Karpas-422 (cell line): ENCODE measurements at regions not wholly inside any gene's neighbourhood (a gene's known extent, or its start where the extent isn't known, plus 50 kb on each side); places are given as distances from the start of the nearest gene placed in this dataset.

Source experiments
- DNase-seq: peaks from one replicate; pipeline ENCODE4 v3.0.0-alpha.2; 2015
- H2AFZ ChIP-seq: fragments of 200-600 bp; sonication (generic); 2 replicates; pipeline ENCODE4 v1.6.1; 2014; ENCODE audit warnings: antibody characterized with exemption, low read length, mixed read lengths
- H3K27ac ChIP-seq: fragments of 200-600 bp; sonication (generic); 2 replicates; pipeline ENCODE4 v1.5.1; 2014; ENCODE audit warnings: mild to moderate bottlenecking, low read length, moderate library complexity
- H3K27me3 ChIP-seq: fragments of 200-600 bp; sonication (generic); 2 replicates; pipeline ENCODE4 v1.6.1; 2014; ENCODE audit warnings: low read length, mixed read lengths
- H3K36me3 ChIP-seq: fragments of 200-600 bp; sonication (generic); 2 replicates; pipeline ENCODE4 v1.6.1; 2014; ENCODE audit warnings: low read length, mixed read lengths; ENCODE audit not compliant: insufficient read depth
- H3K4me1 ChIP-seq: fragments of 200-600 bp; sonication (generic); 2 replicates; pipeline ENCODE4 v1.6.1; 2014; ENCODE audit warnings: mild to moderate bottlenecking, low read length, mixed read lengths
- H3K4me2 ChIP-seq: fragments of 200-600 bp; sonication (generic); 2 replicates; pipeline ENCODE4 v1.6.1; 2014; ENCODE audit warnings: low read length, low read depth, mild to moderate bottlenecking; ENCODE audit not compliant: poor library complexity, severe bottlenecking
- H3K4me3 ChIP-seq: fragments of 200-600 bp; sonication (generic); 2 replicates; pipeline ENCODE4 v1.5.1; 2014; ENCODE audit warnings: mild to moderate bottlenecking, antibody characterized with exemption, low read length, mixed read lengths
- H3K79me2 ChIP-seq: fragments of 200-600 bp; sonication (generic); 2 replicates; pipeline ENCODE4 v1.6.1; 2014; ENCODE audit warnings: mild to moderate bottlenecking, low read length, mixed read lengths
- H3K9ac ChIP-seq: fragments of 200-600 bp; sonication (generic); 2 replicates; pipeline ENCODE4 v1.6.0; 2014; ENCODE audit warnings: low read length
- H3K9me2 ChIP-seq: fragments of 200-600 bp; sonication (generic), shearing (Covaris generic); replicated peaks from 2 replicates; pipeline ENCODE4 v1.6.0; 2014; ENCODE audit warnings: mild to moderate bottlenecking, low read length, moderate library complexity; ENCODE audit not compliant: insufficient read depth
- H3K9me3 ChIP-seq: fragments of 300-700, 200-600 bp; sonication (generic); 2 replicates; pipeline ENCODE4 v1.6.1; 2014; ENCODE audit warnings: low read length, mixed read lengths
- H4K20me1 ChIP-seq: fragments of 200-600 bp; sonication (generic); 2 replicates; pipeline ENCODE4 v1.6.1; 2014; ENCODE audit warnings: mild to moderate bottlenecking, antibody characterized with exemption, low read length, low read depth; ENCODE audit not compliant: insufficient read depth

- Histone ChIP-seq H3K4me3 (no peak overlapping the region), H3K79me2 (no peaks in the 10 kb centered on the region), H4K20me1 (no peaks in the 10 kb centered on the region), H3K27me3 (no peaks in the 10 kb centered on the region), H3K27ac (no peak overlapping the region), H3K9ac (no peak overlapping the region), H3K4me1 (no peaks in the 10 kb centered on the region), H3K9me3 (no peaks in the 10 kb centered on the region), H3K4me2 (no peak overlapping the region), H2AFZ (no peak overlapping the region), H3K36me3 (no peaks in the 10 kb centered on the region), H3K9me2 (no peaks in the 10 kb centered on the region)
- DNase-seq = no peak
Measured at GRCh38 chr15:72856549-72857040, 73.0 kb upstream of the ADPGK start.

GRCh38 chr15:72855791-72856190 is 72.2 kb upstream of the ADPGK start:
- Histone ChIP-seq H3K27ac (no peak overlapping the region), H3K36me3 (no peaks in the 10 kb centered on the region), H3K4me1 (peaks cover 1% of the 10 kb centered on the region; the same call in 1 of the 2 replicates), H4K20me1 (no peaks in the 10 kb centered on the region), H3K9me3 (no peaks in the 10 kb centered on the region), H3K79me2 (no peaks in the 10 kb centered on the region), H3K9ac (no peak overlapping the region), H3K9me2 (no peaks in the 10 kb centered on the region), H3K4me3 (no peak overlapping the region), H3K27me3 (no peaks in the 10 kb centered on the region), H3K4me2 (no peak overlapping the region), H2AFZ (no peak overlapping the region)
- DNase-seq = no peak

GRCh38 chr15:72852273-72852672 is 68.7 kb upstream of the ADPGK start:
- Histone ChIP-seq H4K20me1 (no peaks in the 10 kb centered on the region), H3K36me3 (no peaks in the 10 kb centered on the region), H3K4me1 (peaks cover 11% of the 10 kb centered on the region; the same call in 1 of the 2 replicates), H3K4me3 (no peak overlapping the region), H3K27ac (no peak overlapping the region), H3K9me3 (no peaks in the 10 kb centered on the region), H2AFZ (no peak overlapping the region), H3K9ac (no peak overlapping the region), H3K79me2 (no peaks in the 10 kb centered on the region), H3K9me2 (no peaks in the 10 kb centered on the region), H3K27me3 (no peaks in the 10 kb centered on the region), H3K4me2 (no peak overlapping the region)
- no peak for DNase-seq

DNA sequence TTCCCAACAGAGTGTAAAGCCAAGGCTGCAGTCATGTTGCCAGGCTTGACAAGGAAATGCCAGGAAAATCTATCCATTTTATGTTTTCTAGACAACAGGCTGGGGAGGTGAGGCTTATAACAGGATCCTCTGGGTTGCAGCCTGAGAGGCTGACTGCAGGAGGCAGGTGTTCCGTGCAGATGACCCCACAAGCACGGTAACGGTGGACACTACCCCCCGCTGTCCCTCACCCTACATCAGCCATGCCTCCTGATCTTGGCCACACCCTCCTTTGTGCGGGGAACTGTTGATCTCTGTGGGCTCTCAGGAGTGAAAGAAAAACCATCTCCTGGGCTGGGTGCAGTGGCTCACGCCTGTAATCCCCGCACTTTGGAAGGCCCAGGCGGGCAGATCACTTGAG is 68.0 kb upstream of the ADPGK start:
- no peaks in the 10 kb centered on the region for H3K27me3 ChIP-seq
- H3K9ac ChIP-seq = no peak overlapping the region
- no peak overlapping the region for H3K4me3 ChIP-seq
- H3K9me2 ChIP-seq = no peaks in the 10 kb centered on the region
- H3K36me3 ChIP-seq = no peaks in the 10 kb centered on the region
- no peaks in the 10 kb centered on the region for H4K20me1 ChIP-seq
- no peak overlapping the region for H3K4me2 ChIP-seq
- no peak for DNase-seq
- no peaks in the 10 kb centered on the region for H3K79me2 ChIP-seq
- H3K4me1 ChIP-seq = peaks cover 12% of the 10 kb centered on the region
- no peak overlapping the region for H3K27ac ChIP-seq
- no peaks in the 10 kb centered on the region for H3K9me3 ChIP-seq
- no peak overlapping the region for H2AFZ ChIP-seq

DNA sequence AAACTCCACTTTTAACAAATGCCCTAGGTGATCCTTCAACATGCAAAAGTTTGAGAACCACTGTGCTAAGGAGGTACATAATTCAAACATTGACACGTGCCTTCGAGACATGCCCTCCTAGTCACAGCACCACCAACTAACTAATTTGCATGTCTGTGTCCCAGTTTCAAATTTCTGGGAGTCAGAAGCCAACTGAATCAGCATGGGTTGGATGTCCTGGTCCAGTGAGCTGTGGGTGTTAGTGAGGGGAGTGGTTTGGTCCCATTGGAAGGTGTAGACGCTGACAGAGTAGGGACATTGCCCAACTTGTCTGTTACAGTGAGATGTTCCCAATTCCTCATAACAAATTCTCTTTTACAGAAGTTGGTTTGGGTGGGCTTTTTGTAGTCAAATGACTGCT is 67.3 kb upstream of the ADPGK start:
- H4K20me1 ChIP-seq = no peaks in the 10 kb centered on the region
- H3K9me3 ChIP-seq = no peaks in the 10 kb centered on the region
- peaks cover 17% of the 10 kb centered on the region for H3K4me1 ChIP-seq
- H3K4me3 ChIP-seq = no peak overlapping the region
- H3K9me2 ChIP-seq = no peaks in the 10 kb centered on the region
- H3K79me2 ChIP-seq = no peaks in the 10 kb centered on the region
- no peaks in the 10 kb centered on the region for H3K27me3 ChIP-seq
- no peak for DNase-seq
- H3K9ac ChIP-seq = no peak overlapping the region
- H2AFZ ChIP-seq = no peak overlapping the region
- H3K4me2 ChIP-seq = no peak overlapping the region
- H3K36me3 ChIP-seq = no peaks in the 10 kb centered on the region
- H3K27ac ChIP-seq = no peak overlapping the region

DNA sequence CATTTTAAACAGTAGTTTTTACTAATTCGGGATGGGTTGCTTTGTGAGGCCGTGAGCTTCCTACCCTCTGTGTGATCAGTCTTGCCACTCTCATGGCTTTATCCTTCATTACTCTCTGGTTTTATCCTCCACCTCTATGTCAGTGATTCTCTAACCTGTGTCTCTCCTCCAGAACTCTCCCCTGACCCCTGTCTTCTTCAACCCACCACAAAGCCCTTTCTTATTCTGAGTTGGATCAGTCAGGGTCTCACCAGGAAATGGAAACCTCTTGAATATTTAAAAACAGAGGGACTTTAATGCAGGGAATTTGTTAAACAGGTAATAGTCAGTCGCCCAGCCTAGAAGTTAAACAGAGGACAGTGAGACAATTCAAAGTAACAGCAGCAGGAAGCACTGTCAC is 64.2 kb upstream of the ADPGK start:
- H3K79me2 ChIP-seq = no peaks in the 10 kb centered on the region
- no peak overlapping the region for H3K9ac ChIP-seq
- H3K9me3 ChIP-seq = no peaks in the 10 kb centered on the region
- H4K20me1 ChIP-seq = no peaks in the 10 kb centered on the region
- H3K4me1 ChIP-seq = peaks cover 17% of the 10 kb centered on the region
- H2AFZ ChIP-seq = no peak overlapping the region
- no peaks in the 10 kb centered on the region for H3K36me3 ChIP-seq
- H3K27ac ChIP-seq = no peak overlapping the region
- H3K4me2 ChIP-seq = no peak overlapping the region
- no peak overlapping the region for H3K4me3 ChIP-seq
- no peaks in the 10 kb centered on the region for H3K27me3 ChIP-seq
- no peak for DNase-seq
- H3K9me2 ChIP-seq = no peaks in the 10 kb centered on the region

DNA sequence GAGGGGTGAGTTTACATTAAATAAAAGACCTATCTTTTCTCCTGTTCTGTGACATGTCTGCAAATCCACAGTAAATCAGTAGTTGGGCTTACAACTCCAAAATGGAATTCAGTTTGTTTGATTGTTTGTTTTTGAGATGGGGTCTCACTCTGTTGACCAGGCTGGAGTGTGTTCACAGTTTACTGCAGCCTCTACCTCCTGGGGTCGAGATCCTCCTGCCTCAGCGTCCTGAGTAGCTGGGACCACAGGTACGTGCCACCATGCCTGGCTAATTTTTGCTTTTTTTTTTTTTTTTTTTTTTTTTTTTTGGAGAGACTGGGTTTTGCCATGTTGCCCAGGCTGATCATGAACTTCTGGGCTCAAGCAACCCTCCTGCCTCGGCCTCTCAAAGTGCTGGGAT is 63.5 kb upstream of the ADPGK start:
- Histone ChIP-seq H4K20me1 (no peaks in the 10 kb centered on the region), H3K4me3 (no peak overlapping the region), H2AFZ (no peak overlapping the region), H3K79me2 (no peaks in the 10 kb centered on the region), H3K27ac (no peak overlapping the region), H3K4me2 (no peak overlapping the region), H3K4me1 (peaks cover 17% of the 10 kb centered on the region), H3K27me3 (no peaks in the 10 kb centered on the region), H3K36me3 (no peaks in the 10 kb centered on the region), H3K9ac (no peak overlapping the region), H3K9me2 (no peaks in the 10 kb centered on the region), H3K9me3 (no peaks in the 10 kb centered on the region)
- DNase-seq = no peak

DNA sequence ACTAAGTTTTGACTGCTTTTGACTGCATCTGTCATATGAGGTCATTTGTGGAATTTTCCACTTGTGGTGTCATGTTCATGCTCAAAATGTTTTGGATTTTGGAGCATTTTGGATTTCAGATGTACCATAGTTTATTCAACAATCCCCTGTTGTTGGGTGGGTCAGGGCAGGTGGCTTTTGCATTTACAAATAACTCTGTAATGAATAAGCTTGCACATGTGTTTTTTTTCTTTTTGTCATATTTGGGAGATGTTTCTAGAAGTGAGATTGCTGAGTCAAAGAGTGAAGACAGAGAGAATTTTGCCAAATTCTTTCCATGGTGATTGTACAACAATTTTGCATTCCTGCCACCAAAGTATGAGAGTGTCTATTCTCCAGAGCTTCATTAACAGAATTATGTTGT is 62.4 kb upstream of the ADPGK start:
- Histone ChIP-seq H3K9me2 (no peaks in the 10 kb centered on the region), H4K20me1 (no peaks in the 10 kb centered on the region), H3K9ac (no peak overlapping the region), H3K27me3 (no peaks in the 10 kb centered on the region), H3K4me3 (no peak overlapping the region), H2AFZ (no peak overlapping the region), H3K4me1 (peaks cover 17% of the 10 kb centered on the region), H3K4me2 (no peak overlapping the region), H3K27ac (no peak overlapping the region), H3K79me2 (no peaks in the 10 kb centered on the region), H3K9me3 (no peaks in the 10 kb centered on the region), H3K36me3 (no peaks in the 10 kb centered on the region)
- DNase-seq = no peak

- Histone ChIP-seq H3K4me3 (no peak overlapping the region), H3K36me3 (no peaks in the 10 kb centered on the region), H2AFZ (no peak overlapping the region), H3K4me2 (no peak overlapping the region), H3K4me1 (peaks cover 11% of the 10 kb centered on the region), H4K20me1 (no peaks in the 10 kb centered on the region), H3K27me3 (no peaks in the 10 kb centered on the region), H3K9me3 (no peaks in the 10 kb centered on the region), H3K9me2 (no peaks in the 10 kb centered on the region), H3K9ac (no peak overlapping the region), H3K27ac (no peak overlapping the region), H3K79me2 (no peaks in the 10 kb centered on the region)
- no peak for DNase-seq
Measured at GRCh38 chr15:72844067-72844466, 60.5 kb upstream of the ADPGK start.
